Activated T-helper 1 cell treated with anti-CD3 and anti-CD28 coated beads, Interleukin-12 subunit alpha, Interleukin-12 subunit beta, Interleukin-2, Interleukin-4 antibody, amounts not matched to agents 30 ng/mL and 10 ng/mL and 1 ng/mL, durations not matched to agents 14 hours and 24 hours and 36 hours (primary cell): ENCODE measurements at regions not wholly inside any gene's neighbourhood (a gene's known extent, or its start where the extent isn't known, plus 50 kb on each side); places are given as distances from the start of the nearest gene placed in this dataset.

Source experiments
- DNase-seq: peaks from one replicate; pipeline ENCODE4 v3.0.0; 2021; ENCODE audit warnings: low spot score
- H3K27ac Mint-ChIP-seq: one replicate; pipeline ENCODE4 v1.8.0; 2021; ENCODE audit warnings: mild to moderate bottlenecking, mixed read lengths
- H3K27me3 Mint-ChIP-seq: one replicate; pipeline ENCODE4 v1.8.0; 2022; ENCODE audit warnings: mild to moderate bottlenecking, moderate library complexity, mixed read lengths; ENCODE audit not compliant: insufficient read depth
- H3K36me3 Mint-ChIP-seq: one replicate; pipeline ENCODE4 v1.8.0; 2021; ENCODE audit warnings: low read depth, mixed read lengths
- H3K4me1 Mint-ChIP-seq: one replicate; pipeline ENCODE4 v1.8.0; 2021; ENCODE audit warnings: low read depth, mixed read lengths
- H3K4me3 Mint-ChIP-seq: one replicate; pipeline ENCODE4 v1.8.0; 2021; ENCODE audit warnings: mild to moderate bottlenecking, moderate library complexity, mixed read lengths
- H3K9me3 Mint-ChIP-seq: one replicate; pipeline ENCODE4 v1.8.0; 2021; ENCODE audit warnings: mixed read lengths
- intact Hi-C: fragments of 100-400 bp; cut with micrococcal nuclease; formaldehyde crosslinking; loops from one replicate; pipeline ENCODE4 v1.15.1; 2024

GRCh38 chr4:20426028-20426427 lies 174.3 kb downstream of the SLIT2 start:
- H3K36me3 Mint-ChIP-seq: no peaks in the 10 kb centered on the region
- H3K27me3 Mint-ChIP-seq: peaks cover 4% of the 10 kb centered on the region
- H3K9me3 Mint-ChIP-seq: no peaks in the 10 kb centered on the region
- no peak overlapping the region for H3K27ac Mint-ChIP-seq
- no peak overlapping the region for H3K4me3 Mint-ChIP-seq
- H3K4me1 Mint-ChIP-seq: no peaks in the 10 kb centered on the region
- no peak for DNase-seq
- intact Hi-C loops: no loop called here

GRCh38 chr4:20428436-20429160 lies 176.9 kb downstream of the SLIT2 start:
- intact Hi-C loops: no loop called here

GRCh38 chr4:20430259-20430941 lies 178.7 kb downstream of the SLIT2 start:
- DNase-seq: no peak
- no peak overlapping the region for H3K27ac Mint-ChIP-seq
- no peaks in the 10 kb centered on the region for H3K36me3 Mint-ChIP-seq
- H3K27me3 Mint-ChIP-seq: peaks cover 4% of the 10 kb centered on the region
- no peak overlapping the region for H3K4me3 Mint-ChIP-seq
- no peaks in the 10 kb centered on the region for H3K4me1 Mint-ChIP-seq
- H3K9me3 Mint-ChIP-seq: no peaks in the 10 kb centered on the region
- intact Hi-C loops: no loop called here

More at GRCh38 chr4:20428436-20429160, 176.9 kb downstream of the SLIT2 start:
- Mint-ChIP-seq H3K9me3 (no peaks in the 10 kb centered on the region), H3K27me3 (peaks cover 4% of the 10 kb centered on the region), H3K4me1 (no peaks in the 10 kb centered on the region), H3K36me3 (no peaks in the 10 kb centered on the region), H3K4me3 (no peak overlapping the region), H3K27ac (no peak overlapping the region)
- DNase-seq: no peak

- Mint-ChIP-seq H3K27me3 (no peaks in the 10 kb centered on the region), H3K27ac (no peak overlapping the region), H3K9me3 (no peaks in the 10 kb centered on the region), H3K4me1 (no peaks in the 10 kb centered on the region), H3K36me3 (no peaks in the 10 kb centered on the region), H3K4me3 (no peak overlapping the region)
- intact Hi-C loops: no loop called here
- no peak for DNase-seq
Observed at GRCh38 chr4:20431543-20431951, 179.8 kb downstream of the SLIT2 start.

GRCh38 chr4:20432088-20432487 lies 180.4 kb downstream of the SLIT2 start:
- intact Hi-C loops: no loop called here
- no peak for DNase-seq
- Mint-ChIP-seq H3K4me3 (no peak overlapping the region), H3K9me3 (no peaks in the 10 kb centered on the region), H3K36me3 (no peaks in the 10 kb centered on the region), H3K4me1 (no peaks in the 10 kb centered on the region), H3K27me3 (no peaks in the 10 kb centered on the region), H3K27ac (no peak overlapping the region)

- intact Hi-C loops: no loop called here
- H3K9me3 Mint-ChIP-seq: no peaks in the 10 kb centered on the region
- no peak overlapping the region for H3K27ac Mint-ChIP-seq
- no peaks in the 10 kb centered on the region for H3K4me1 Mint-ChIP-seq
- no peaks in the 10 kb centered on the region for H3K27me3 Mint-ChIP-seq
- no peak for DNase-seq
- H3K36me3 Mint-ChIP-seq: no peaks in the 10 kb centered on the region
- no peak overlapping the region for H3K4me3 Mint-ChIP-seq
Observed at GRCh38 chr4:20433097-20433705, 181.5 kb downstream of the SLIT2 start.

GRCh38 chr4:20440170-20440569 lies 188.5 kb downstream of the SLIT2 start:
- intact Hi-C loops: no loop called here
- no peak overlapping the region for H3K27ac Mint-ChIP-seq
- no peaks in the 10 kb centered on the region for H3K9me3 Mint-ChIP-seq
- H3K27me3 Mint-ChIP-seq: no peaks in the 10 kb centered on the region
- H3K36me3 Mint-ChIP-seq: no peaks in the 10 kb centered on the region
- H3K4me1 Mint-ChIP-seq: no peaks in the 10 kb centered on the region
- no peak for DNase-seq
- no peak overlapping the region for H3K4me3 Mint-ChIP-seq

- Mint-ChIP-seq H3K27ac (no peak overlapping the region), H3K4me3 (no peak overlapping the region), H3K4me1 (no peaks in the 10 kb centered on the region), H3K36me3 (no peaks in the 10 kb centered on the region), H3K9me3 (no peaks in the 10 kb centered on the region), H3K27me3 (no peaks in the 10 kb centered on the region)
- DNase-seq: no peak
- intact Hi-C loops: no loop called here
Observed at GRCh38 chr4:20443015-20443805, 191.5 kb downstream of the SLIT2 start.

- Mint-ChIP-seq H3K4me3 (no peak overlapping the region), H3K36me3 (no peaks in the 10 kb centered on the region), H3K9me3 (no peaks in the 10 kb centered on the region), H3K27ac (no peak overlapping the region), H3K27me3 (no peaks in the 10 kb centered on the region), H3K4me1 (no peaks in the 10 kb centered on the region)
- intact Hi-C loops: no loop called here
- DNase-seq: no peak
Observed at GRCh38 chr4:20444599-20445337, 193.1 kb downstream of the SLIT2 start.

- no peaks in the 10 kb centered on the region for H3K9me3 Mint-ChIP-seq
- DNase-seq: no peak
- H3K36me3 Mint-ChIP-seq: no peaks in the 10 kb centered on the region
- no peaks in the 10 kb centered on the region for H3K27me3 Mint-ChIP-seq
- intact Hi-C loops: no loop called here
- H3K4me3 Mint-ChIP-seq: no peak overlapping the region
- H3K27ac Mint-ChIP-seq: no peak overlapping the region
- no peaks in the 10 kb centered on the region for H3K4me1 Mint-ChIP-seq
Observed at GRCh38 chr4:20445933-20446723, 194.4 kb downstream of the SLIT2 start.

- intact Hi-C loops: no loop called here
- no peaks in the 10 kb centered on the region for H3K27me3 Mint-ChIP-seq
- H3K9me3 Mint-ChIP-seq: no peaks in the 10 kb centered on the region
- no peaks in the 10 kb centered on the region for H3K4me1 Mint-ChIP-seq
- H3K4me3 Mint-ChIP-seq: no peak overlapping the region
- no peak for DNase-seq
- H3K27ac Mint-ChIP-seq: no peak overlapping the region
- no peaks in the 10 kb centered on the region for H3K36me3 Mint-ChIP-seq
Observed at GRCh38 chr4:20447103-20447502, 195.4 kb downstream of the SLIT2 start.

- no peaks in the 10 kb centered on the region for H3K27me3 Mint-ChIP-seq
- H3K9me3 Mint-ChIP-seq: no peaks in the 10 kb centered on the region
- H3K4me1 Mint-ChIP-seq: no peaks in the 10 kb centered on the region
- no peak overlapping the region for H3K4me3 Mint-ChIP-seq
- intact Hi-C loops: no loop called here
- no peaks in the 10 kb centered on the region for H3K36me3 Mint-ChIP-seq
- H3K27ac Mint-ChIP-seq: no peak overlapping the region
- no peak for DNase-seq
Observed at GRCh38 chr4:20451986-20452385, 200.3 kb downstream of the SLIT2 start.
